ENCODE measurements at regions not wholly inside any gene's neighbourhood (a gene's known extent, or its start where the extent isn't known, plus 50 kb on each side); places are given as distances from the start of the nearest gene placed in this dataset.

- H3K4me3 ChIP-seq (ENCODE audit: control insufficient read depth in 1 of 2, extremely low read depth in 1 of 2, low read length in 1 of 2) = no peak overlapping the region
- Mint-ChIP-seq H3K9me3 (peaks cover 0 to 7% (median 4%) of the 10 kb centered on the region in 3 donors), H3K4me1 (no peaks in the 10 kb centered on the region), H3K27me3 (peaks cover 7 to 10% of the 10 kb centered on the region in 2 donors), H3K36me3 (no peaks in the 10 kb centered on the region), H3K27ac (no peak overlapping the region), H3K4me3 (no peak overlapping the region)
- H3K27ac ChIP-seq (ENCODE audit: low read length) = no peak overlapping the region
- 50% methylated on average over 2 of the region's 7 CpGs for WGBS (ENCODE audit: insufficient coverage)
- POLR2A ChIA-PET = no interaction called here
- CTCF ChIA-PET = no interaction called here
- H3K27me3 ChIP-seq (replicated peaks in 1 of 2; ENCODE audit: control insufficient read depth in 2 of 2, extremely low read depth in 1 of 2, insufficient read depth in 2 of 2, low read length in 1 of 2) = peaks cover 0 to 6% of the 10 kb centered on the region in 2 experiments
- ATAC-seq (replicated peaks in 1 of 4) = no peak
- H3K36me3 ChIP-seq (ENCODE audit: control insufficient read depth in 2 of 2, extremely low read depth in 1 of 2, insufficient read depth in 1 of 2, low read length in 1 of 2) = no peaks in the 10 kb centered on the region
- no peaks in the 10 kb centered on the region for H3K9me3 ChIP-seq
- DNase-seq = no peak
- H3K4me1 ChIP-seq (ENCODE audit: control insufficient read depth in 1 of 2, extremely low read depth in 1 of 2, insufficient read depth in 2 of 2, low read length in 2 of 2) = no peaks in the 10 kb centered on the region
Observed at GRCh38 chr20:41932431-41932830, 314.3 kb upstream of the CHD6 start.

DNA sequence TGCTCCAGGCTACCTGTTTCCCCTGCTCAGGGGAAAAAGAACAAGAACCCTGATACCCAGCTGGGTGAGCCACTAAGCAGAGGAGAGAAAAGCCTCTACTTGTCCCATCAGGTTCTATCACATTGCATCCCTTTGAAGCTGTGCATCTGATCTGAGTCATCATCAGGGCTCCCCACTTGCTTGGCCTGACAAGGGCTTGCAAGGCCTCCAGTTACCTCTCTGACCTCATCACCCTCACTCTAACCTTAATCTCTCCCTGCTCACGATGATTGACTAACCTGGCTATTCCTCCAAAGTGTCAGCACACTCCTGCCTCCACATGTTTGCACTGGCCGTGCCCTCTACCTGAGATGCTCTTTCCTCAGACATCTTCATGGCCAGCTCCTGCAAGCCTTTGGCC lies 309.5 kb upstream of the CHD6 start:
- Mint-ChIP-seq H3K9me3 (peaks cover 0 to 7% (median 4%) of the 10 kb centered on the region in 3 donors), H3K4me3 (no peak overlapping the region), H3K27me3 (peaks cover 11 to 14% of the 10 kb centered on the region in 2 donors), H3K36me3 (no peaks in the 10 kb centered on the region), H3K27ac (no peak overlapping the region), H3K4me1 (no peaks in the 10 kb centered on the region)
- Histone ChIP-seq H3K4me3 (ENCODE audit: control insufficient read depth in 1 of 2, extremely low read depth in 1 of 2, low read length in 1 of 2) (no peak overlapping the region), H3K27me3 (replicated peaks in 1 of 2; ENCODE audit: control insufficient read depth in 2 of 2, extremely low read depth in 1 of 2, insufficient read depth in 2 of 2, low read length in 1 of 2) (peaks cover 0 to 7% of the 10 kb centered on the region in 2 experiments), H3K27ac (ENCODE audit: low read length) (no peak overlapping the region), H3K4me1 (ENCODE audit: control insufficient read depth in 1 of 2, extremely low read depth in 1 of 2, insufficient read depth in 2 of 2, low read length in 2 of 2) (no peaks in the 10 kb centered on the region), H3K36me3 (ENCODE audit: control insufficient read depth in 2 of 2, extremely low read depth in 1 of 2, insufficient read depth in 1 of 2, low read length in 1 of 2) (no peaks in the 10 kb centered on the region), H3K9me3 (no peaks in the 10 kb centered on the region)
- 54% methylated on average over 2 of the region's 2 CpGs for WGBS (ENCODE audit: insufficient coverage)
- ChIA-PET POLR2A (no interaction called here), CTCF (no interaction called here)
- no peak for DNase-seq
- ATAC-seq (replicated peaks in 1 of 4) = no peak

- ATAC-seq (replicated peaks in 1 of 4) = no peak
- WGBS (ENCODE audit: insufficient coverage) = 100% methylated on average over 1 of the region's 2 CpGs
Observed at GRCh38 chr20:41927189-41927588, 309.0 kb upstream of the CHD6 start.

DNA sequence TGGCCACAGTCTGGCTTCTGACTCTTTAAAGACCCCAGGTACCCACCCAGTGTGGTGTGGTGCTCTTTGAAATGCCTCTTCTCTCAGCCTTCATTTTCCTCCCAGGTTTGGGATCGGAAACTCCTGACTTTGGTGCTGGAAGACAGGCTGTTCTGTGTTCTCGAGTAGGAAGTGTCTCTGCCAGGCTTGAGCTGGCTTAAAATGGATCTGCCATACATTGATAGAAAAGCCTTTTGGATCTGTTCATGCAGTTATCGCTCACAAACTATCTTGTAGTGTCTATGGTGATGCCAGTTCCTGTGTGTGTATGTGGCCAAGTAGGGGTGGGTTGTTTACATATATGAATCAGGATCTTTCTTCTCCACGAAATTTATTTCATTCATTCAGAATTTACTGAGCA lies 307.3 kb upstream of the CHD6 start:
- Mint-ChIP-seq H3K4me3 (no peak overlapping the region), H3K27me3 (peaks cover 9 to 18% of the 10 kb centered on the region in 2 donors), H3K36me3 (no peaks in the 10 kb centered on the region), H3K9me3 (peaks cover 0 to 4% (median 4%) of the 10 kb centered on the region in 3 donors), H3K27ac (no peak overlapping the region), H3K4me1 (no peaks in the 10 kb centered on the region)
- H3K9me3 ChIP-seq = no peaks in the 10 kb centered on the region
- H3K4me1 ChIP-seq (ENCODE audit: control insufficient read depth in 1 of 2, extremely low read depth in 1 of 2, insufficient read depth in 2 of 2, low read length in 2 of 2) = no peaks in the 10 kb centered on the region
- ATAC-seq (replicated peaks in 1 of 4) (no peak), DNase-seq (no peak)
- peaks cover 0 to 4% of the 10 kb centered on the region in 2 experiments for H3K27me3 ChIP-seq (replicated peaks in 1 of 2; ENCODE audit: control insufficient read depth in 2 of 2, extremely low read depth in 1 of 2, insufficient read depth in 2 of 2, low read length in 1 of 2)
- CTCF ChIA-PET = no interaction called here
- H3K36me3 ChIP-seq (ENCODE audit: control insufficient read depth in 2 of 2, extremely low read depth in 1 of 2, insufficient read depth in 1 of 2, low read length in 1 of 2) = no peaks in the 10 kb centered on the region
- H3K27ac ChIP-seq (ENCODE audit: low read length) = no peak overlapping the region
- 67% methylated on average over 1 of the region's 4 CpGs for WGBS (ENCODE audit: insufficient coverage)
- POLR2A ChIA-PET = no interaction called here
- no peak overlapping the region for H3K4me3 ChIP-seq (ENCODE audit: control insufficient read depth in 1 of 2, extremely low read depth in 1 of 2, low read length in 1 of 2)

More at GRCh38 chr20:41927189-41927588, 309.0 kb upstream of the CHD6 start:
- ChIA-PET POLR2A (no interaction called here), CTCF (no interaction called here)
- no peak overlapping the region for H3K27ac ChIP-seq (ENCODE audit: low read length)
- peaks cover 14 to 16% of the 10 kb centered on the region in 2 donors for H3K27me3 Mint-ChIP-seq
- DNase-seq = no peak
- no peak overlapping the region for H3K4me3 Mint-ChIP-seq
- no peaks in the 10 kb centered on the region for H3K36me3 Mint-ChIP-seq
- H3K9me3 Mint-ChIP-seq = peaks cover 0 to 10% (median 4%) of the 10 kb centered on the region in 3 donors
- H3K4me1 Mint-ChIP-seq = no peaks in the 10 kb centered on the region
- H3K4me3 ChIP-seq (ENCODE audit: control insufficient read depth in 1 of 2, extremely low read depth in 1 of 2, low read length in 1 of 2) = no peak overlapping the region
- no peaks in the 10 kb centered on the region for H3K9me3 ChIP-seq
- no peak overlapping the region for H3K27ac Mint-ChIP-seq
- H3K27me3 ChIP-seq (replicated peaks in 1 of 2; ENCODE audit: control insufficient read depth in 2 of 2, extremely low read depth in 1 of 2, insufficient read depth in 2 of 2, low read length in 1 of 2) = peaks cover 0 to 7% of the 10 kb centered on the region in 2 experiments
- no peaks in the 10 kb centered on the region for H3K36me3 ChIP-seq (ENCODE audit: control insufficient read depth in 2 of 2, extremely low read depth in 1 of 2, insufficient read depth in 1 of 2, low read length in 1 of 2)
- no peaks in the 10 kb centered on the region for H3K4me1 ChIP-seq (ENCODE audit: control insufficient read depth in 1 of 2, extremely low read depth in 1 of 2, insufficient read depth in 2 of 2, low read length in 2 of 2)

GRCh38 chr20:41923624-41924023 lies 305.4 kb upstream of the CHD6 start:
- H3K27me3 ChIP-seq (replicated peaks in 1 of 2; ENCODE audit: control insufficient read depth in 2 of 2, extremely low read depth in 1 of 2, insufficient read depth in 2 of 2, low read length in 1 of 2) = peaks cover 0 to 4% of the 10 kb centered on the region in 2 experiments
- ATAC-seq (replicated peaks in 1 of 4) (no peak), DNase-seq (no peak)
- no peaks in the 10 kb centered on the region for H3K36me3 Mint-ChIP-seq
- H3K27me3 Mint-ChIP-seq = peaks cover 13 to 18% of the 10 kb centered on the region in 2 donors
- no peaks in the 10 kb centered on the region for H3K36me3 ChIP-seq (ENCODE audit: control insufficient read depth in 2 of 2, extremely low read depth in 1 of 2, insufficient read depth in 1 of 2, low read length in 1 of 2)
- CTCF ChIA-PET = no interaction called here
- no peaks in the 10 kb centered on the region for H3K9me3 ChIP-seq
- POLR2A ChIA-PET = no interaction called here
- H3K27ac Mint-ChIP-seq = no peak overlapping the region
- H3K4me1 Mint-ChIP-seq = no peaks in the 10 kb centered on the region
- no peak overlapping the region for H3K4me3 Mint-ChIP-seq
- WGBS (ENCODE audit: insufficient coverage) = no CpG with 5 or more reads among the region's 1 CpG
- H3K4me3 ChIP-seq (ENCODE audit: control insufficient read depth in 1 of 2, extremely low read depth in 1 of 2, low read length in 1 of 2) = no peak overlapping the region
- no peaks in the 10 kb centered on the region for H3K4me1 ChIP-seq (ENCODE audit: control insufficient read depth in 1 of 2, extremely low read depth in 1 of 2, insufficient read depth in 2 of 2, low read length in 2 of 2)
- peaks cover 2 to 4% (median 3%) of the 10 kb centered on the region in 3 donors for H3K9me3 Mint-ChIP-seq
- H3K27ac ChIP-seq (ENCODE audit: low read length) = no peak overlapping the region

- no peaks in the 10 kb centered on the region for H3K9me3 ChIP-seq
- ChIA-PET POLR2A (no interaction called here), CTCF (interaction anchor here in 1 of 2 donors (0.6 kb wide), 1 partner anchor 9 kb away, joined by 3 read pairs; no protein-coding TSS in a partner anchor)
- no peaks in the 10 kb centered on the region for H3K36me3 ChIP-seq (ENCODE audit: control insufficient read depth in 2 of 2, extremely low read depth in 1 of 2, insufficient read depth in 1 of 2, low read length in 1 of 2)
- no peak overlapping the region for H3K27ac ChIP-seq (ENCODE audit: low read length)
- Mint-ChIP-seq H3K27me3 (peaks cover 12 to 14% of the 10 kb centered on the region in 2 donors), H3K27ac (no peak overlapping the region), H3K4me1 (no peaks in the 10 kb centered on the region), H3K9me3 (peaks cover 5 to 10% (median 6%) of the 10 kb centered on the region in 3 donors), H3K36me3 (no peaks in the 10 kb centered on the region), H3K4me3 (no peak overlapping the region)
- ATAC-seq (replicated peaks in 1 of 4) (no peak), DNase-seq (no peak)
- H3K4me1 ChIP-seq (ENCODE audit: control insufficient read depth in 1 of 2, extremely low read depth in 1 of 2, insufficient read depth in 2 of 2, low read length in 2 of 2) = no peaks in the 10 kb centered on the region
- H3K27me3 ChIP-seq (replicated peaks in 1 of 2; ENCODE audit: control insufficient read depth in 2 of 2, extremely low read depth in 1 of 2, insufficient read depth in 2 of 2, low read length in 1 of 2) = no peaks in the 10 kb centered on the region
- no peak overlapping the region for H3K4me3 ChIP-seq (ENCODE audit: control insufficient read depth in 1 of 2, extremely low read depth in 1 of 2, low read length in 1 of 2)
Observed at GRCh38 chr20:41913146-41913545, 295.0 kb upstream of the CHD6 start.

DNA sequence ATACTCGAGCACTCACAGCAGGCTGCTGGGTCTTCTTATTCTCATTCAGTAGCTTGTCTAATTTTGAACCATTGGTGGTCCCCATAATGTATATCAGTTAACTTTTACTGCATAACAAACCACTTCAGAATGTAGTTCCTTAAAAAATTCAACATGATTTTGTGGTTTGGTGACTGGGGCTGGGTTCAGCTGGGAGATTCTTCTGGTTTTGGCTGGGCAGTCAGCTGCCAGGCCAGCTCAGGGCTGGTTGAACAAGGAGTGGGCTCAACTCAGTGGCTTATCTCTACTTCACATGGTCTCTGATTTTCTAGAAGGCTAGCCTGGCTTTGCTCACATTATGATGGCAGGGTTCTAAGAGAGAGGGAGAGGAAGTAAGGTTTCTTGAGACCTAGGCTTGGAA lies 292.4 kb upstream of the CHD6 start:
- Histone ChIP-seq H3K27ac (ENCODE audit: low read length) (no peak overlapping the region), H3K27me3 (replicated peaks in 1 of 2; ENCODE audit: control insufficient read depth in 2 of 2, extremely low read depth in 1 of 2, insufficient read depth in 2 of 2, low read length in 1 of 2) (no peaks in the 10 kb centered on the region), H3K4me3 (ENCODE audit: control insufficient read depth in 1 of 2, extremely low read depth in 1 of 2, low read length in 1 of 2) (no peak overlapping the region), H3K4me1 (ENCODE audit: control insufficient read depth in 1 of 2, extremely low read depth in 1 of 2, insufficient read depth in 2 of 2, low read length in 2 of 2) (no peaks in the 10 kb centered on the region), H3K36me3 (ENCODE audit: control insufficient read depth in 2 of 2, extremely low read depth in 1 of 2, insufficient read depth in 1 of 2, low read length in 1 of 2) (no peaks in the 10 kb centered on the region), H3K9me3 (no peaks in the 10 kb centered on the region)
- CTCF ChIA-PET = no interaction called here
- no peaks in the 10 kb centered on the region for H3K4me1 Mint-ChIP-seq
- no CpG with 5 or more reads among the region's 1 CpG for WGBS (ENCODE audit: insufficient coverage)
- no peak overlapping the region for H3K27ac Mint-ChIP-seq
- H3K27me3 Mint-ChIP-seq = peaks cover 5 to 13% of the 10 kb centered on the region in 2 donors
- no peak for DNase-seq
- peaks cover 5 to 6% (median 5%) of the 10 kb centered on the region in 3 donors for H3K9me3 Mint-ChIP-seq
- H3K4me3 Mint-ChIP-seq = no peak overlapping the region
- no peaks in the 10 kb centered on the region for H3K36me3 Mint-ChIP-seq
- ATAC-seq (replicated peaks in 1 of 4) = no peak
- POLR2A ChIA-PET = no interaction called here
